ENCODE measurements at regions not wholly inside any gene's neighbourhood (a gene's known extent, or its start where the extent isn't known, plus 50 kb on each side); places are given as distances from the start of the nearest gene placed in this dataset.
A peak's percentile ranks its signal among the peaks of the same experiment; 100 is the strongest.

GRCh38 chr12:105855361-105856047 lies 283.2 kb downstream of the NUAK1 start:
- H3K4me1 ChIP-seq (replicated peaks), result no peaks in the 10 kb centered on the region
- H3K9me3 ChIP-seq, result no peaks in the 10 kb centered on the region
- TF ChIP-seq POLR2A (IDR thresholded peaks at IDR 0.05) (no peak), CTCF (IDR thresholded peaks at IDR 0.05) (no peak), POLR2AphosphoS5 (IDR thresholded peaks at IDR 0.05) (peak; percentile 37)
- intact Hi-C loops (cut with DNase I), result no loop called here
- H3K36me3 ChIP-seq, result no peaks in the 10 kb centered on the region
- no peaks in the 10 kb centered on the region for H3K27me3 ChIP-seq (replicated peaks; ENCODE audit: insufficient read depth)
- 67% methylated on average over 3 of the region's 3 CpGs for WGBS
- DNase-seq (ENCODE audit: low spot score), result peak; percentile 34
- H3K27ac ChIP-seq, result no peak overlapping the region
- H3K4me3 ChIP-seq, result no peak overlapping the region

GRCh38 chr12:105856048-105856405 lies 282.7 kb downstream of the NUAK1 start:
- Histone ChIP-seq H3K9me3 (no peaks in the 10 kb centered on the region), H3K36me3 (no peaks in the 10 kb centered on the region), H3K27me3 (replicated peaks; ENCODE audit: insufficient read depth) (no peaks in the 10 kb centered on the region), H3K4me1 (replicated peaks) (no peaks in the 10 kb centered on the region), H3K4me3 (no peak overlapping the region), H3K27ac (no peak overlapping the region)
- no peak for DNase-seq (ENCODE audit: low spot score)
- WGBS, result 58% methylated on average over 2 of the region's 2 CpGs
- TF ChIP-seq POLR2AphosphoS5 (IDR thresholded peaks at IDR 0.05), result no peak
- no peak for TF ChIP-seq CTCF (IDR thresholded peaks at IDR 0.05)
- TF ChIP-seq POLR2A (IDR thresholded peaks at IDR 0.05), result no peak
- intact Hi-C loops (cut with DNase I), result no loop called here

GRCh38 chr12:105858981-105859710 lies 279.6 kb downstream of the NUAK1 start:
- TF ChIP-seq POLR2AphosphoS5 (IDR thresholded peaks at IDR 0.05) (no peak), POLR2A (IDR thresholded peaks at IDR 0.05) (no peak)
- 68% methylated on average over 4 of the region's 4 CpGs for WGBS

GRCh38 chr12:105860561-105861207 lies 278.1 kb downstream of the NUAK1 start:
- no peaks in the 10 kb centered on the region for H3K27me3 ChIP-seq (replicated peaks; ENCODE audit: insufficient read depth)
- H3K9me3 ChIP-seq, result no peaks in the 10 kb centered on the region
- no peaks in the 10 kb centered on the region for H3K36me3 ChIP-seq
- no peak overlapping the region for H3K4me3 ChIP-seq
- peak overlapping the region in 1 of 2 donors; percentile 34 for H3K27ac ChIP-seq
- 32% methylated on average over 3 of the region's 3 CpGs for WGBS
- peak; percentile 56 for DNase-seq (ENCODE audit: low spot score)
- TF ChIP-seq POLR2A (IDR thresholded peaks at IDR 0.05) (no peak), POLR2AphosphoS5 (IDR thresholded peaks at IDR 0.05) (peak; percentile 82), CTCF (IDR thresholded peaks at IDR 0.05) (no peak)
- intact Hi-C loops (cut with DNase I), result no loop called here
- no peaks in the 10 kb centered on the region for H3K4me1 ChIP-seq (replicated peaks)

More at GRCh38 chr12:105858981-105859710, 279.6 kb downstream of the NUAK1 start:
- Histone ChIP-seq H3K4me3 (no peak overlapping the region), H3K27me3 (replicated peaks; ENCODE audit: insufficient read depth) (no peaks in the 10 kb centered on the region), H3K9me3 (no peaks in the 10 kb centered on the region), H3K4me1 (replicated peaks) (no peaks in the 10 kb centered on the region), H3K27ac (no peak overlapping the region), H3K36me3 (no peaks in the 10 kb centered on the region)
- intact Hi-C loops (cut with DNase I), result no loop called here
- DNase-seq (ENCODE audit: low spot score), result no peak

- Histone ChIP-seq H3K4me3 (no peak overlapping the region), H3K4me1 (replicated peaks) (no peaks in the 10 kb centered on the region), H3K27me3 (replicated peaks; ENCODE audit: insufficient read depth) (no peaks in the 10 kb centered on the region), H3K27ac (no peak overlapping the region), H3K36me3 (no peaks in the 10 kb centered on the region), H3K9me3 (no peaks in the 10 kb centered on the region)
- TF ChIP-seq POLR2AphosphoS5 (IDR thresholded peaks at IDR 0.05), result no peak
- TF ChIP-seq POLR2A (IDR thresholded peaks at IDR 0.05), result no peak
- no peak for TF ChIP-seq CTCF (IDR thresholded peaks at IDR 0.05)
- DNase-seq (ENCODE audit: low spot score), result no peak
- 32% methylated on average over 2 of the region's 2 CpGs for WGBS
- intact Hi-C loops (cut with DNase I), result no loop called here
These were observed 277.5 kb downstream of the NUAK1 start for GRCh38 chr12:105861227-105861626.
